Kidney epithelial cell (primary cell): ENCODE measurements at regions not wholly inside any gene's neighbourhood (a gene's known extent, or its start where the extent isn't known, plus 50 kb on each side); places are given as distances from the start of the nearest gene placed in this dataset.

Source experiments
- DNase-seq: peaks from one replicate; pipeline ENCODE4 v3.0.0-alpha.2; 2010; ENCODE audit warnings: low read depth
- H3K27me3 ChIP-seq: 2 replicates; pipeline ENCODE4 v1.6.0; 2011; ENCODE audit warnings: low read length; ENCODE audit not compliant: control insufficient read depth, insufficient read depth
- H3K36me3 ChIP-seq: 2 replicates; pipeline ENCODE4 v1.5.1; 2011; ENCODE audit warnings: low read length; ENCODE audit not compliant: control insufficient read depth, insufficient read depth
- H3K4me3 ChIP-seq: 2 replicates; pipeline ENCODE4 v1.5.1; 2011; ENCODE audit warnings: low read depth, mild to moderate bottlenecking, control low read depth, low read length
- CTCF ChIP-seq: IDR thresholded peaks from 2 replicates; pipeline ENCODE4 v1.5.1; 2011; ENCODE audit warnings: mild to moderate bottlenecking, moderate library complexity, low read length, control low read depth, inconsistent platforms; ENCODE audit not compliant: insufficient read depth, poor library complexity, severe bottlenecking

GRCh38 chr3:182626484-182627467 is 166.5 kb upstream of the ATP11B start:
- H3K36me3 ChIP-seq, result no peaks in the 10 kb centered on the region
- H3K27me3 ChIP-seq, result no peaks in the 10 kb centered on the region
- TF ChIP-seq CTCF, result no peak
- DNase-seq, result no peak
- H3K4me3 ChIP-seq, result no peak overlapping the region

GRCh38 chr3:182628531-182628930 is 164.8 kb upstream of the ATP11B start:
- no peak overlapping the region for H3K4me3 ChIP-seq
- no peaks in the 10 kb centered on the region for H3K27me3 ChIP-seq
- no peak for TF ChIP-seq CTCF
- no peaks in the 10 kb centered on the region for H3K36me3 ChIP-seq
- DNase-seq, result no peak

DNA sequence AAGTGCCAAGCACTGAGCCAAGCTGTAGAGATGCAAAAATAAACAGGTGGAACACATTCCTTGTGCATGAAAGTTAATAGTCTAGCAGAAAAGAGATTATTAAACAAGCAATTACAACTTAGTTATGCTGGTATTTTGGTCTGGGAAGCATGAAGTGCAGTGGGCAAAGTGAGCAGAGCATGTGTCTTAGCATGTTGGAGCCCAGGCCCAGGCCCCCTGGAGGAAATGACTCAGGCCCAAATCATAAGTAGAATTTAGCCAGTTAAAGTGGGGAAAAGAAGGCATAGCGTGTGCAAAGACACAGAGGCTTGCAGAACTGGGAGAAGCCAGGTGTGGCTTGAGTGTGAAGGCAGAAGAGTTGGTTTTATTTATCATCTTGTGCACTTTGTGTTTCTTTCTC is 163.8 kb upstream of the ATP11B start:
- Histone ChIP-seq H3K4me3 (no peak overlapping the region), H3K36me3 (no peaks in the 10 kb centered on the region), H3K27me3 (no peaks in the 10 kb centered on the region)
- no peak for DNase-seq
- no peak for TF ChIP-seq CTCF

DNA sequence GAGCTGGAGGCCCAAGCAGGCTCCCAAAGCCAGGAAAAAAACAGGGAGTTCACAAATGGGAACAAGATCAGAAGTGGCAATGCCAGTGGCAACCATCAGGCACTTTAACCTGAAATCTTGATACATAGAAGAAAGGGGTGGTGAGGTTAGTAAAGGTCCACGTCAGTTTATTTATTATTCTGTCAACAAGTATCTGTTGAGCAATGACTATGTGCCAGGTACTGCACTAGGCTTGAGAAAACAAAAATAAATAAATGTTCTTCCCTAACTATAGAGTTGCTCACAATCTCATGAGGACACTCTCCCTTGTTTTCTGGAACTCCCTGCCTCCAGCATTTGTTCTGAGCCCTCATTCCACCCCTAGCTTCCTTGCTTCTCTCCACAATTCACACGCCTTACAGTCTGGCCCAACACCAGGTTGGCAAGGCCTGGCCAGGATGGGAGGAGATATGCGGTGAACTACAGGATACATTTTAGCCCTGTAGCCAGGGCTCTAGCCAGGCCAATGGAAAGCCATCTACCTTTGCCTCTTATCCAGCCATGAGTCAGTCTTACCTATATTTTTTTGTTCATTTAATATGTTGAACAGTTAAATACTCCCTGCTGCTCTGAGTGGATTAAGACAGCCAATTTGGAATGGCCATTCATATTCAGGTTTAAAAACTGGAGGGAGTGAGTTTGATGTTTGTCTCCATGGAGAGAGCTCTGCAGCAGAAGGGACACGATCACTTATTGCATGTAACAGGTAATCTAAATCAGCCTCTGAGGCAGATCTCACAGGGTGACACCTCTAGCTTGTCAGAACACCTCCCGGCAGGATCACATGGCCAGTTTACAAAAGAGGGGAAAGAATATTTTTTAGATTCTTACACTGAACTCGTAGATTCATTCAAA is 161.9 kb upstream of the ATP11B start:
- H3K4me3 ChIP-seq, result no peak overlapping the region
- H3K27me3 ChIP-seq, result no peaks in the 10 kb centered on the region
- DNase-seq, result no peak
- H3K36me3 ChIP-seq, result no peaks in the 10 kb centered on the region
- no peak for TF ChIP-seq CTCF

DNA sequence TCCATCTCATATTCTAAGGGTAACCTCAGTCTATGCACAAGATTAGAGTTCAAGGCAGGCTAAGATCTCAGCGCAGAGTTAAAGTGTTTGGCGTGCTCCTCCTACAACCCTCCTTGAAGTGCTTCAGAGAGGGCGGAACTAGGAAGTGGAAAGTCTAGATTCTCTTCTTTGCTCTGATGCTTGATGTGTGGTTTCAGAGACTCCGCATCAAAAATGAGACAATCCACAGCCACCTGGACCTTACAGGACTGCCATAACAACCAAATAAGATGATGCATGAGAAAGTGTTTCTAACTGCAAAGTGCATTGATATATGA is 161.3 kb upstream of the ATP11B start:
- TF ChIP-seq CTCF, result no peak
- H3K27me3 ChIP-seq, result no peaks in the 10 kb centered on the region
- DNase-seq, result no peak
- no peak overlapping the region for H3K4me3 ChIP-seq
- no peaks in the 10 kb centered on the region for H3K36me3 ChIP-seq
